Renal pelvis (tissue), 1 donor: ENCODE measurements at regions not wholly inside any gene's neighbourhood (a gene's known extent, or its start where the extent isn't known, plus 50 kb on each side); places are given as distances from the start of the nearest gene placed in this dataset.

Experiments used
- DNase-seq: peaks from one replicate; pipeline ENCODE4 v3.0.0-alpha.2; 2013

DNA sequence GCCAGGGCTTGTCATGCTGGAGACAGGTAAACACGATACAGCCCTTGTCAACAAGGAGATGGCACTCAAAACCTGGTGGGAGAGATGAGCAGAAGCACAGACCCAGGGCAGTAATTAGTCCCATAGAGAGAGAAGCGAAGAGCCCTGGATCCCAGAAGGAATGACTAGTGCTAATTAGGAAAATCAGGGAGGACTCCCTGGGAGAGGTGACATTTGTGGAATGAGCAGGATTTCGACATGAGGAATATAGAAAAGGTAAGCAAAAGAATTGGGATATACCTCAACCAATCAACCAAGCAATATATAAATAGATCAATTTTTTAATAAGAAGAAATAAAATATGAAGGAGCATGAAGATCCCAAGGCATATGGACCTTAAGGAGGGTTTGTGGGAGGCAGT is 98.5 kb upstream of the GJB5 start:
- DNase-seq, result no peak

DNA sequence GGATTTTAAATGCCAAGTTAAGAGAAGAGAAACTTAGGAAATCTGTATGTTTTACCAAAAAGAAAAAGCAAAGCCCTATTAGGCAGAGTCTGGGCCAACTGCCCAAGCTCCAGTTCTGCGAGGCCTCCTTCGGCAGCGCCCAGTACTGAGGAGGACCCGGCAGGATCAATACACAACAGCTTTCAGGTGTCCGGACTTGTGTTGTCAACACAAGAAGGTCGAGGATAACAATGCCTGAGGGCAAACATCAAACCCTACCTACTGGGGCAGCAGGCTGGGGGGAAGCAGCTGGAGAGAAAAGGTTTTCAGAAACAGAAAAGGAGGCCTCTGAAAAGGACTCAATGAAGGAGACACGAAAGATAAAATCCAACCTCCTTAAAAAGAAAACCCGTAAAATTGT is 98.1 kb upstream of the GJB5 start:
- DNase-seq, result no peak

DNA sequence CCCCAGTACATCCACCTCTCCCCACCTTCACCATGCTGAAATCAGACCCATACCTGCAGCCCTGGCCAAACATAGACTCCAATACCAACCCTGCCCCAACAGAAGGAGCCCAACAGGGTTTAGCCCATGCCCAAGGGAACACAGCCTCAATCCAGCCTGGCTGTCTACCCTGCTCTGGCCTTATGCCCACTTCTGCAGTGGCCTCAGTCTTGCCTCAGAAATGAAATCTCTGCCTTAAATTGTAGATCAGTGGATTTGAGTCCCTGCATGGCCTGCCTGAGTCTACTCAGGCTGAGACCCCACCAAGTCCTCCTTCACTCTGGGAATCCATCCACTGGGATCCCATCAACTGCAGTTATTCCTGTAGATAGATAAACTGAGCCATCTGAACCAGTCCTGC is 97.6 kb upstream of the GJB5 start:
- DNase-seq, result no peak

DNA sequence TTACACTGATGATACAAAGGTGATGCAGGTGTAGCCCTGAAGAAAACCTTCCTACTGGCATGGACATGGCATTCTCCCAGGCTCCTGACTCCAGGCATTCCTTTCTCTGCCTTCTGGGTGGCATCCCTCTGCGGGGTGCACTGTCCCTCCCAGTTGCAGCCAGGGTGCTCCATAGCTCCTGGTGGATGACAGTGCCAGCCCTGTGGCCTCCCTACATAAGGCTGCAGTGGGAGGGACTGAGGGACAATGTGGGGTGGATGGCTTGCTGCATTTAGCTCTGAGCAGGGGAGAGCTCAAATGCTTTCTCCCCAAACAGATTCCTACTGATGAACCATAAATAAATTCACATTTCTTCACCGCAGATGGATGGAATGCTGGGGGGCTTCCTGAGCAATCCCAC is 97.0 kb upstream of the GJB5 start:
- DNase-seq, result no peak

DNA sequence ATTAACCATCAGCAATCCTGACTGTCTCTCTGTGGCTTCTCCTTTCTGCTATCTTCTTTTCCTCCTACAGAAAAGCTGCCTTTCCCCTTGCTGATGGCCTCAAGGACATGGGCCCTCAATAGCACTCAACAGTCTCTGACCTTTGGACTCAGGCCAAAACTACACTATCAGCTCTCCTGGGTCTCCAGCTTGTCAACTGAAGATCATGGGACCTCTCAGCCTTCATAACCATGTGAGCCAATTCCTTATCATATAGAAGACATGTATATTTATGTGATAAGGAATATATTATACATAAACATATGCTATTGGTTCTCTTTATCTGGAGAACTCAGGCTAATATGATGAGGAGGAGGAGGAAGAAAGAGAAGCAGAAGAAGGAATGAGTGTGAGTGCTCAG is 91.8 kb upstream of the GJB5 start:
- no peak for DNase-seq

DNA sequence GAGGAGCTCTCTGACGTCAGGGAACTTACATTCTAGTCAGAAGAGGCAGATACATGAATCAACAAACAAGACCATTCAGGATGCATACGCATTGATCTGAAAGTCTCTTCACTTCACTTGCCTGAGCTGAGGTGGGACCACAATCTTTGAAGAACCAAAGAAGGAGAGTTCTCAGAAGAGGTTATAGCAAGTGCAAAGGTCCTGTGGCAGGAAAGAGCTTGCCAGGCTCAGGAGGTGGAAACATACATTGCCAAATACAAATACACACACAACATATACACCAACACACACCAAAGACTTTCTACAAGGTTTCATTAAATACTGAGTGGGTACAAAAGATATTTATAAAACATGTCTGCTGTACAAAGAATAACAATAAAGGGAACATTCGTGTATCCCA is 86.8 kb upstream of the GJB5 start:
- DNase-seq, result no peak

DNA sequence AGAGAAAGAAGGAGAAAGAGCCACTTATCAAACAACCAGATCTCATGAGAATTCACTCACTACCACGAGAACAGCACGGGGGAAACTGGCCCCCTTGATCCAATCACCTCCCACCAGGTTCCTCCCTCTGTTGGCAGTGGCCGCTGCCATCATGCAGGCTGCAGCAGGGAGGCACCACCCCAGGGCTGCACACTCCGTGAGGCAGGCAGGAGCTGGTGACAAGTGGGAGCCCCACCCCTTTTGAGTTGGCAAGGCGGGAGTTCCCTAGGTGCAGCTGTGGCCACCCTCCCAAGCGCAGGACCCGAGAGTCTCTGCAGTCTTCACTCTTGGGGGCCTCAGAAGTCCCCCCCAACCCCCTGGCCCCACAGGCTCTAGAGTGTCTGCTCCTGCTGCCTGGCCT is 83.9 kb upstream of the GJB5 start:
- DNase-seq, result no peak

DNA sequence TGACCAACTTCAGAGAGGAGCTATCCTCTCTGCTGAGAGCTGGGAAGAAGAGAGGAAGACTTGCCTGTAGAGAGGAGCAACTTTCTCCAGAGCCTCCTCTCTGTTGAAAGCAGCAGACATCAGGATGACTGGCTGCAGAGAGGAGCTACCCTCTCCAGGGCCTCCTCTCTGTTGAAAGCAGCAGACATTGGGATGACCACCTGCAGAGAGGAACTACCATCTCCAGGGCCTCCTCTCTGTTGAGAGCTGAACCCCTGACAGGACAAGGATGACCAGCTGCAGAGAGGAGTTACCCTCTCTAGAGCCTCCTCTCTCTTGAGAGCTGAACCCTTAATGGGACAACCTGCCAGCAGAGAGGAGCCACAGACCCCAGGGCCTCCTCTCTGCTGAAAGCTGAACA is 83.0 kb upstream of the GJB5 start:
- DNase-seq, result no peak

DNA sequence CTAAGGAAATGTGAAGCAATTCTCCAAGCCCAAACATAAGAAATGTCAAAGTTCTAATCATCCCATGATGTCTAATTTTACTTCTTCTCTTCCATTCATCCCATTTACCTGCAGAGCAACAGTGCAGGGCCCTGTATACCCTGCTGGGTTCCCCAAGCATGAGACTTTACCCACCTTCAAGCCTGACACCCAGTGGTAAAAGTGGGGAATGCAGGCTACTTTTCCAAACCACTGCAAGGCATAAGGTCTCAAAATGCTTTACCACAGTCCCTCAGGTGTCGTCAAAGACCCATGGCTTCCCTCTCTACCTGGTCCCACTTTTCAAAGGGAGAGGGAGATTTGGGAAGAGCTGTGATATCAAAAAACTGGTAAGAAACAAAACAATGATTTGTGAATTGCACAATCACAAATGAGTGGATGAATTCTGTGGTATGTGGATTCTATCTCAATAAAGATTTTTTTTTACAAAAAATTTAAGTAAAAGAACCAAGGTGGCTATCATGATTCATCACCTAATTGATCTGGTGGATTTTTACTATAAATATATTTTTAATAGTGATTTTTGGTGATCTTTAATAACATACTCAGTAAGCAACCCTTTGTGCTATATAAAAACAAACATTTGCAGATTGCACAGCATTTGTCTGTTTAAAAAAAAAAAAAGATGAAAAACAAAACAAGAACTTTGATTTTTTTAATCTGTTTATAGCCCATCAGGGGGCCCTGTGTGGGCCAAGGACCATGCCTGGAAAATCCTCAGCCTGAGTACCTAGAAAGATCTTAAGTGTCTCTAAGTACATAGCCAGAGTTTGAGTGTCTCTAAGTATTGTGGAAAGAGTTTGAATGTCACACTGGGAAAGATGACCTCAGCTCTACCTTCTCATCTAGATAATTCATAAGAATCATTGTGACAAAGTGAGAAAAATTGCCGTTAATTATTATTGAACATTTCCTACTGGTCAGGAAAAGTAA is 73.1 kb upstream of the GJB5 start:
- DNase-seq, result no peak

DNA sequence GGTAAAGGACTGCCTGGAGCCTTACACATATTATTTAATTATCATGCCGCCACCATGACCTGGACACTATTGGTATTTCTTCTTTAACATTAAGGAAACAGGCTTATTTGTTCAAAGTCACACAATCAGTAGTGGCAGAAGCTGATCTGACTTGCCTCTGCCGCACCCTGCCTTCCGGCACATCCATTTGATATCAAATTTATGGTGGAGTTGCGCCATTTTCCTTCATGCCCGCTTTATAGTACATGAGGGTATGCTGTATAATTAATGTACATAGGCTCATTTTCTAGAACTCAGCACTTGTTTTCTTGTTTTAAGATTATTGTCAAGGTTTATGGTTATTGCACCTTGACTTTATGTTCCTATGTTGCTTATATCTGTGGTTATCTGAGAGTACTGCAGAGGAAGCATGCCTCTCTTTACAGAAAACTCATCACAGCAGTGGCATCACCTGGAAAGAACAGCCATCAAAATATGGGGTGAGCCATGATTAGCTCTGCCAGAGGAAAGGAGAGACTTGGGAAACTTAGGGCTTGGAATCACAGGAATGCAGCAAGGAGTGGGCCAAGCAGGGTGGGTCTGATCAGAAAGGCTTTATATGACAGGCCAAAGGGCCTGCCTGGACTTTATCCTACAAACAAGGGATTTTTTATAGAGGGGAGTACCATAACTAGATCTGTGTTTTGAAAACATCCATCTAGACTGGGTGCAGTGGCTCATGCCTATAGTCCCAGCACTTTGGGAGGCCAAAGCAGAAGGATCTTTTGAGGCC is 72.2 kb upstream of the GJB5 start:
- DNase-seq, result no peak

DNA sequence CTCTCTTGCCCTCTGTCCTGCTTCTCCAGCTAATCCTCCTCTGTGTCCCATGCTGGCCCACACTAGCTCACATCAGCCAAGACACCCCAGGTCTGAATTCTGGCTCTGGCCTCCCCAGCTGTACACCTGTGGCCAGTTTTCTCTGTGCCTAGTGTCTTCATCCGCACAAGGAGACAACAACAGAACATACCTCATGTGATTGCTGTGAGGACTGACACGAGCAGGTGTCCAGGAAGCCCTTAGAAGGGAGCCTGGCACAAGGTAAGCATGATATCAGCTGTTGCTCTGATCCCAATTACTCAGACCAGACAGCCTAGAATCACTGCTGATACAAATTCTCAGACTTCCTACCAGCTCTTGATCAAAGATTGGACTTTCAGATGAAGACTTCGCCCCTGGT is 71.2 kb upstream of the GJB5 start:
- no peak for DNase-seq

DNA sequence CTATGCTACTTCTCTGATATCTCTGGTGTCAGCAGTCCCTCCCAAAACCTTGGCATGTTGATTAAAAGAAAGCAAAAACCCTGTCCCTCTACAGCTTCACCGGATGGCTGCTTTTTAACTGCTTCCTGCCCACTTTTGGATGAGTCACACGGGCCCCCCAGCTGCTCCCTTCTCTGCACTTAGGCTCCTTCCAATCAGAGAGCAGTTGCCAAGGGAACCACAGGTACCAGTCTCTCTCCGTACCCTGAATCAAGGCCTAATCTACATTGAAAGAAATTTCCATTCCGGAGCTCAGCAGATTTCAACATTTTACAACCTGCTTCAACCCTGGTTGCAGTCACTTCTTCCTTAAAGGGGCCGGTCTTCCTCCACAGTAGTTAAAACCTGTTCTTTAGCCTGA is 70.6 kb upstream of the GJB5 start:
- no peak for DNase-seq

DNA sequence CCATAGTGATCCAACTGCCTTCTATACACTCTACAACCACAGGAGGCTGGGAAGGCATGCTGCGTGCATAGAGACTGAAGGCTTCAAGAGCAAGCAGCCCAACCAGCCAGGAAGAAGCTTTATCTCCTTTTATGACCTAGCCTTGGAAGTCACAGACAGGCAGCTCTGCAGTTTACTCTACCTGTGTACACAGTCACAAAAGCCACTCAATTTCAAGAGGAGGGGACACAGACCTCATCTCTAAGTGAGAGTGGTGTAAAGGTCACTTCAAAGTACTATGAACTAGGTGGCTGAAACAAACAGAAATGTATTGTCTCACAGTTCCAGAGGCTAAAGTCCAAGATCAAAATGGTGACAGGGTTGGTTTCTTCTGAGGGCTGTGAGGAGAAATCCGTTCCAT is 69.6 kb upstream of the GJB5 start:
- no peak for DNase-seq

DNA sequence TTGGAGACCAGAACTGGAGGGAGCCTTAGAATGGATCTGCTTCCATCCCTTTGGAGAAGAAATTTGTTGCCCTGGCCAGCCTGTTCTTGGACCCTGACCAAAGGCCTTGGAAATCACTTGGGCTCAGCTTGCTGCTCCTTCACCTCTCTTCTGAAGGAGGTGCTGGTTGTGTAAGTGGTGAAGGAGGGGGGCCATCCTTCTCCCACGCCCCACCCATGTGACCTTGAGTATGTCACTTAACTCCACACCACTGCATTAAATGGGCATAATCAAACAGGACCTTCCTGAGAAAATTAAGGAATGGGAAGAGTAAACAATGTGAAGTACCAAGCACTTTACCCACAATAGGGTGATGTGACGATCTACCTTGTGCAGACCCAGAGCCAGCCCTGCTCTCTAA is 68.3 kb upstream of the GJB5 start:
- DNase-seq, result no peak

DNA sequence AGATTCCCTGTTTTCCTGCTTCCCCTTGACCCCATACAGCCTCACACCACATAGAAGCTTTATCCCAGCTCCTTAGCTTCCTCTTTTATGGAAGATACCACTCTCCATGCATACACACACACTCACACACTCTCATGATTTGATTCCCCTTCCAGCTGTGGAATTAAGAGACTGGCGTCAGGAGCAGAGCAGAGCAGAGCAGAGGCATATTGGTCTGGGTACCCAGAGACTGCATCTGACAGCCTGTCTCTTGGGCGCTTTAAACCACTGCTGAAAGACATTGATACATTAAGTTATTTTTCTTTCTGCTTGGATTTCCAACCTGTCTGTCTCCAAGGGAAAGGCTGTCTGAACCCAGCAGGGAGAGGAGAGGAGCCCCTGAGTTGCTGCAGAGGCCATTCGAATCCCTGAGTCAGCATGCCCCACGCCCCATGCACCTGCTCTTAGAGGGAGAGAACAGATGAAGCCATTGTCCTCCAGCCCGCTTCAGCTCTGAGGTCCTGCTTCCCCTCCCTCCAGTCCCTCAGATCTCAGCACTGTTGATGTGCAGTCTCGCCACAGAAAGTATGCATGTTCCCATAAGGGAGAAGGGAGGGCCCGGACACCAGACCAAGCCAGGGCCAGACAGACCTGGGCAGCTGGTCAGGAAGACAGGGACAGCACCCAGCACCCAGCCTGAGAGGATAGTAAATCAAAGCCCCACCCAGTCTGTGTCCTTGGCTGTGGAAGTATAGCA is 66.7 kb upstream of the GJB5 start:
- no peak for DNase-seq

DNA sequence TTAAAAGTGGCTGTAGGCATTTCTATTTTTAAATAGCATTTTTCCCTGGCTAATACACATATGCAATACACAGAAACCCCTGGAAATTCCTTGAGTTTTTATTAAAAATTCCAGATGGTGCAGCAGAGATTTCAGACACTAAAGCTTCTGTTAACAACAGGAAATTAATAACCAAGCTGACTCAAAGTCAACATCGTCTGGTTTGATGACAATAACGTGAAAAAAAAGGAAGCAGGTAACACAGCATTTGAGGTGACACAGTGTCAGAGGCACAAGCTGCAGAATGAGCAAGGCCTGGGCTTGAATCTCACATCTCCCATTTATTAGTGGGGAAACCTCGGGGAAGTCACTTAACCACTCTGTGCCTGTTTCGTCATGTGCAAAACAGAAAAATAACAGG is 64.6 kb upstream of the GJB5 start:
- no peak for DNase-seq

DNA sequence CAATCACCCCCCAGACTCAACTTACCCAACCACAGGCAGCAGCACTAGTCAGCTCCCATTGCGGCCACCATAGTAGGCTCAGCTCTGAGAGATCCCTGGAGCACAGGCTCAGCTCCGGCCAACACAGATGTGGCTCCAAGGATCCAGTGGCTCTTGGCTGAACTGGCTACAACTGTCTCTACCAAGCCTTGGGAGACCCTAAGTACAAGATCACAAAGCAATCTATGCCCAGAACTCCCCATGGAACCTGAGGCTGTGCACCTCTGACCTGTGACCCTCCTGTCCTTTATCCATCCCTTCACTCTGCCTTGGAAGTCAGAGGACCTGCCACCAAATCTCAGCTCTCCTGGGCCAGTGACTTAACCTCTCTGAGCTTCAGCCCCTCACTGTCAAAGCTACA is 61.8 kb upstream of the GJB5 start:
- DNase-seq, result no peak

DNA sequence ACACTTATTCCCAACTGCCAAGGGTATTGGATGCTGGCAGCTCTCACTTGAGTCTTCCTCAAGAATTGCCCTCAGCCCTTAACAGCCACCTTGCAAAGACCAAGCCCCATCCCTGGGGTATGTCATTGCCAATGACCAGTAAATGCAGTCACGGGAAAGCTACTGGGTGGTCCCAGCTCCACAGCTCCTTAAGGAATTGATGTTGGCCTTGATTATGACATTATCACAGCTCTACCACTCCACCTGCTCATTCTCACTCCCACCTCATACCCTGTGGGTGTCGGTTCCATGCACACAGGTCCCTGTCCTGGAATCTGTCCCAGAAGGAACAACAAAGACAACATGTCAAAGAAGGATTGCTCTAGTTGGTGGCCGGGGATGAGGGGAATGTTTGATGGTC is 60.5 kb upstream of the GJB5 start:
- no peak for DNase-seq

DNA sequence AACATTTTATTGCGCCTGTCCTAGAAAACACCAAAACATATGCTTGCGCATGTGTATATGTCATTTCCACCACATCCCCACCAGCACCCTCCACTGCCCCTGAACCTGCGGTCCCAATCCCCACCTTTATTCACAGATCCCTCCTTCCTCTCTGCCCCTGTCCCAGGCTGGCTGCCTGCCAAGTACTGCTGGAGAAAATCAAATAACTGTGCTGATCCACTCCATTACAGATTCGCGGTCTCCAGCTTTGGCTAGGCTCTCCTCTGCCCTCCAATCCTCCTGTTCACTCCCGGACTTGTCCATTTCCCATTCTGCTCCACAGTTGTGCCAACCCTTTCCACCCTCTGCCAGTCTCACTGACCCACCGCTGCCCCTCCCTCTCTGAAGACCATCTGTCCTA is 59.3 kb upstream of the GJB5 start:
- DNase-seq, result no peak

DNA sequence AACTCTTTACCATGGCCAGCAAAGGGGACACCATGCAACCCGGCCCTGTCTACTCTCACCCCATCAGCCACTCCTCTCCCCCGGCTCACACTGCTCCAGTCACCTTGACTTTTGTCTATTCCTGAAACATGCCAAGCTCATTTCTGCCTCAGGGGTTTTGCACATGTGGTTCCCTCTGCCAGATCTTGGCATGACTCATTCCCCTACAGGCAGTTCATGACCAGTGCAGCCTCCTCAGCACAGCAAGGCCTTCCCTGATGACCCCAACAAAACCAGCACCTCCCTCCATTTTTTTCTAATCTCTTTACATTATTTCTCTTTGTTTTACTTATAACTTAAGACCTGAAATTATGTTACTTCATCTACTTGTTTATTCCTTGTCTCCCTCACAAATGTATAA is 58.6 kb upstream of the GJB5 start:
- no peak for DNase-seq

DNA sequence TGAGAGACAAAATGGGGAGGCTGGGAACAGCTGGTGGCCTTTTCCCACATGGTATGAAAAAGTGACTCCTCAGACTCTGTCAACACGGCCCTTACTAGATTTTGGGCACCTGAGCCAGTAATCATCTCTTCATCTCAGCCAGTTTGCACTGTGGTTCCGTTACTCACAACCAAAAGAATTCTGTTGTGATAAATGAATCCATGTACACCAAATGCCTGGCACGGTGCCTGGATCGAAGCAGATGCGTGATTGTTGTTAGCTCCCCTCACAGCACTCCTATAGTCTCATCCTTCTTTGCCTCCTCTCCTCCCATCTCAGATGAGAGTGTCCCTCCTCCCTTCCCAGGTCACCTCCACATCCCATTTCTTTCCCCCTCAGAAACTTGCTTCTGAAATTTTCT is 57.9 kb upstream of the GJB5 start:
- DNase-seq, result no peak

DNA sequence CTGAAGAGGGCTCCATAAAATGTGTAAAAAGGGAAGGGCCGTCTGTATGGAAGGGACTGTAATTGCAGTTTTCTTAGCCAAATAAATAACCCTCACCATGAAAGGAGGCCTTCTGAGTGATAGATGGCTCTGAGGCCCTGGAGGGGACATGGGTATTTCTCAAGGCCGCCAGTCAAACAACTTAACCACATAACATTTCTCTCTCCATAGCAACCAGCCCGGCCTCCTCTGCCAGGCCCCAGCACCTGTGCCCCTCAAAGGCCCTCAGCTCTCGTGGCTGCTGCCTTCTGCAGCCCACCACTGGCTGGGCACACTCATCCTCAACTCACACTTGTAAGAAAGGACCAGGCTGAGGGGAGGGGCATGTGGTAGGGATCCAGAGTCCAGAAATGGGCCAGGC is 57.0 kb upstream of the GJB5 start:
- DNase-seq, result no peak
